ENCODE measurements at regions not wholly inside any gene's neighbourhood (a gene's known extent, or its start where the extent isn't known, plus 50 kb on each side); places are given as distances from the start of the nearest gene placed in this dataset.

DNA sequence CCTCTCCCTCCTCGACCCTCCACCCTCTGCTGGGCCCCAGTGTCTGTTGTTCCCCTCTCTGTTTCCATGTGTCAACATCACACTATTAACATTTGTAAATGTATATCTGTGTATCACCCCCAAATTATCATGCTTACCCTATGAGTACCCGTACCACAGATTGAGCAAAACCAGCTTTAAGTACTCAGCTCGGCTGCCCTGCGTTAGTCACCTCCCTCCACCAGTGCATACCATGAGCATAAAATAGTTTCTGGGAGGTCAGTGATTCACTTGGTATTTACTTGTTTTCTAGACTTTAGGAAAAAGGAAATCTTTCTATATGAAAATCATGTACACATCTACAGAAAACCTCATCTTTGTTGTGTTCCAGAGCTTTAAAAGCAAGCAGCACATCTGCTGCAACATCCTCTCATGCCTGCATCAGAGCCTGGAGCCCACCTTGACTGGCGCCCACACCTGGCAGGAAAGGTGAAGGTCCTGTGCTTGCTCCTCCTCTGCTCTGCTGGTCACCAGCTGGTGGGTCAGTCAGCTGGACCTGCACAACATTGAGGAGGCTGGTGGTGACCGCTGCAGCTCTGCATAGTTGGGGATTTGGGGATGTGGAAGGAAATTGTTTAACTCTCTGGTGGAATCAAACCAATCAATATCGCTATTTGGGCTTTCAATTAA is 214.4 kb upstream of the KLF3 start (continued):
- TF ChIP-seq, protein P1, sequence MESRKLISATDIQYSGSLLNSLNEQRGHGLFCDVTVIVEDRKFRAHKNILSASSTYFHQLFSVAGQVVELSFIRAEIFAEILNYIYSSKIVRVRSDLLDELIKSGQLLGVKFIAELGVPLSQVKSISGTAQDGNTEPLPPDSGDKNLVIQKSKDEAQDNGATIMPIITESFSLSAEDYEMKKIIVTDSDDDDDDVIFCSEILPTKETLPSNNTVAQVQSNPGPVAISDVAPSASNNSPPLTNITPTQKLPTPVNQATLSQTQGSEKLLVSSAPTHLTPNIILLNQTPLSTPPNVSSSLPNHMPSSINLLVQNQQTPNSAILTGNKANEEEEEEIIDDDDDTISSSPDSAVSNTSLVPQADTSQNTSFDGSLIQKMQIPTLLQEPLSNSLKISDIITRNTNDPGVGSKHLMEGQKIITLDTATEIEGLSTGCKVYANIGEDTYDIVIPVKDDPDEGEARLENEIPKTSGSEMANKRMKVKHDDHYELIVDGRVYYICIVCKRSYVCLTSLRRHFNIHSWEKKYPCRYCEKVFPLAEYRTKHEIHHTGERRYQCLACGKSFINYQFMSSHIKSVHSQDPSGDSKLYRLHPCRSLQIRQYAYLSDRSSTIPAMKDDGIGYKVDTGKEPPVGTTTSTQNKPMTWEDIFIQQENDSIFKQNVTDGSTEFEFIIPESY (IDR thresholded peaks at IDR 0.05; ENCODE audit: extremely low read depth, insufficient replicate concordance, low read length), result no peak
- TF ChIP-seq ZFX (IDR thresholded peaks at IDR 0.05), result no peak
- TF ChIP-seq YY1 (IDR thresholded peaks at IDR 0.05; ENCODE audit: extremely low read depth, insufficient replicate concordance, low read depth, low read length), result no peak
- no peak for TF ChIP-seq CBX3 (IDR thresholded peaks at IDR 0.05; ENCODE audit: low read depth)
- TF ChIP-seq MAX (IDR thresholded peaks at IDR 0.05), result no peak
- TF ChIP-seq TCF7L2 (IDR thresholded peaks at IDR 0.05; ENCODE audit: borderline replicate concordance, extremely low read depth, insufficient read depth, insufficient read length), result no peak
- TF ChIP-seq FOSL1 (IDR thresholded peaks at IDR 0.05; ENCODE audit: low read depth), result no peak
- no peak for TF ChIP-seq EZH2phosphoT487 (IDR thresholded peaks at IDR 0.05; ENCODE audit: borderline replicate concordance)
- TF ChIP-seq EZH2 (IDR thresholded peaks at IDR 0.05), result no peak

DNA sequence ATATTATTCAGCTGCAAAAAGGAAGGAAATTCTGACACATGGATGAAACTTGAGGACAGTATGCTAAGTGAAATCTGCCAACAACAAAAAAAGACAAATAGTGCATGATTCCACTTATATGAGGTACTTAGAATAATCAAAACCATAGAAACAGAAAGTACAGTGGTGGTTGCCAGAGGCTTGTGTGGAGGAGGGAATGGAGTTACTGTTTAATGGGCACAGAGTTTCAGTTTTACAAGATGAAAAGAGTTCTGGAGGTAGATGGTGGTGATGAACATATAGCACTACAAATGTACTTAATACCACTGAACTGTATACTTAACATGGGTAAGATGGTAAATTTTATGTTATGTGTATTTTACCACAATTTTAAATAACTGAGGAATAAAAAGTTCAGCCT is 212.0 kb upstream of the KLF3 start:
- Histone ChIP-seq H3K27ac (ENCODE audit: low read depth, low read length) (no peak overlapping the region), H4K20me1 (ENCODE audit: insufficient read depth) (no peaks in the 10 kb centered on the region), H2AFZ (ENCODE audit: low read depth, low read length, poor library complexity, severe bottlenecking) (no peak overlapping the region), H3K4me2 (ENCODE audit: low read length) (no peak overlapping the region), H3K9me3 (ENCODE audit: control insufficient read depth in 1 of 2, insufficient read depth in 1 of 2, low read depth in 1 of 2, low read length in 2 of 2) (peaks cover 0 to 3% of the 10 kb centered on the region in 2 experiments; a peak in 1 of 4 replicates), H3K9me2 (ENCODE audit: insufficient read depth) (no peaks in the 10 kb centered on the region), H3K4me1 (ENCODE audit: control insufficient read depth in 1 of 2, insufficient read depth in 2 of 2, low read length in 2 of 2) (no peaks in the 10 kb centered on the region), H3K36me3 (ENCODE audit: control insufficient read depth in 1 of 2, insufficient read depth in 2 of 2, low read length in 2 of 2) (no peaks in the 10 kb centered on the region), H3K4me3 (replicated peaks in 1 of 2; ENCODE audit: low read depth in 1 of 2, low read length in 2 of 2) (no peak overlapping the region), H3K9ac (ENCODE audit: low read length) (no peak overlapping the region), H3K27me3 (ENCODE audit: insufficient read depth, low read length) (no peaks in the 10 kb centered on the region), H3K79me2 (ENCODE audit: insufficient read depth, low read length) (no peaks in the 10 kb centered on the region)
- POLR2A ChIA-PET, result no interaction called here
- ATAC-seq (no peak), DNase-seq (ENCODE audit: low read depth, low spot score) (no peak)
- intact Hi-C loops (cut with micrococcal nuclease), result loop anchor here (5.0 kb wide), 1 partner anchor 265 kb away; no protein-coding TSS in a partner anchor
- no peak for TF ChIP-seq ELF1 (IDR thresholded peaks at IDR 0.05; ENCODE audit: borderline replicate concordance, low read depth)
- RAD21 ChIA-PET (ENCODE audit: low non-redundant PET in 1 of 2, low total read pairs in 2 of 2, uncharacterized antibody in 2 of 2, unreplicated experiment in 2 of 2), result no interaction called here
- CTCF ChIA-PET, result no interaction called here
- BruUV-seq (replicated peaks), result no TSS peak
